B cell (primary cell): ENCODE measurements at regions not wholly inside any gene's neighbourhood (a gene's known extent, or its start where the extent isn't known, plus 50 kb on each side); places are given as distances from the start of the nearest gene placed in this dataset.

ENCODE experiments used
- EZH2 ChIP-seq: IDR thresholded peaks from 2 replicates; pipeline ENCODE4 v1.6.1; 2012; ENCODE audit warnings: borderline replicate concordance, low read depth, mild to moderate bottlenecking, moderate library complexity, low read length; ENCODE audit not compliant: insufficient read depth, poor library complexity, severe bottlenecking
- TF ChIP-seq, protein P1 (sequence below): fragments of 200-600 bp; IDR thresholded peaks from one replicate; pipeline ENCODE4 v1.8.0; 2022; ENCODE audit warnings: antibody characterized with exemption, mild to moderate bottlenecking

DNA sequence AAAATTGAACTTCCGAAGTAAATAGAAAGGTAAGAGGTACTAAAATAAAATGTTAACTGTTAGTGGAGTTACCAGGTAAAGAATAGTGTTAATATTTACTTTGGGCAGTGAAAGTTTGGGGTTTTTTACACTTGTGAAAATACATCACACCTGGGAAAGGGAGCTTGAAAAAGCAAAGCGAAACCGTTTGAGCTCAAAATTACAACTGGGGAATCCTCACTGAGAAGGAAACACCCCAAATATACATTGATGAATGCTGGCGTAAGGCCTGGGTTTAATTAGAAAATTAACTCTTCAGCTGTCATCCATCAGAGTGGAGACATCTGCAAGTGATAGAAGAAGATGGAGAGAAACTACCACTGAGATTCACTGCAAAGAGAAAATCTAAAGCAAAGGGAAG is 1153.0 kb downstream of the SLITRK5 start:
- TF ChIP-seq, protein P1, sequence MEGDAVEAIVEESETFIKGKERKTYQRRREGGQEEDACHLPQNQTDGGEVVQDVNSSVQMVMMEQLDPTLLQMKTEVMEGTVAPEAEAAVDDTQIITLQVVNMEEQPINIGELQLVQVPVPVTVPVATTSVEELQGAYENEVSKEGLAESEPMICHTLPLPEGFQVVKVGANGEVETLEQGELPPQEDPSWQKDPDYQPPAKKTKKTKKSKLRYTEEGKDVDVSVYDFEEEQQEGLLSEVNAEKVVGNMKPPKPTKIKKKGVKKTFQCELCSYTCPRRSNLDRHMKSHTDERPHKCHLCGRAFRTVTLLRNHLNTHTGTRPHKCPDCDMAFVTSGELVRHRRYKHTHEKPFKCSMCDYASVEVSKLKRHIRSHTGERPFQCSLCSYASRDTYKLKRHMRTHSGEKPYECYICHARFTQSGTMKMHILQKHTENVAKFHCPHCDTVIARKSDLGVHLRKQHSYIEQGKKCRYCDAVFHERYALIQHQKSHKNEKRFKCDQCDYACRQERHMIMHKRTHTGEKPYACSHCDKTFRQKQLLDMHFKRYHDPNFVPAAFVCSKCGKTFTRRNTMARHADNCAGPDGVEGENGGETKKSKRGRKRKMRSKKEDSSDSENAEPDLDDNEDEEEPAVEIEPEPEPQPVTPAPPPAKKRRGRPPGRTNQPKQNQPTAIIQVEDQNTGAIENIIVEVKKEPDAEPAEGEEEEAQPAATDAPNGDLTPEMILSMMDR: no peak
- no peak for TF ChIP-seq EZH2
